Parathyroid adenoma (tissue), 2 donors: ENCODE measurements at regions not wholly inside any gene's neighbourhood (a gene's known extent, or its start where the extent isn't known, plus 50 kb on each side); places are given as distances from the start of the nearest gene placed in this dataset.

Source experiments
- H2AFZ ChIP-seq: fragments of 300-600 bp; sonication (generic); one replicate; pipeline ENCODE4 v1.7.0; 2017; ENCODE audit warnings: antibody characterized with exemption, mild to moderate bottlenecking
- H3K27ac ChIP-seq: fragments of 300-600 bp; sonication (generic); one replicate; pipeline ENCODE4 v1.7.0; 2017
- H3K27me3 ChIP-seq: fragments of 300-600 bp; sonication (generic); one replicate; pipeline ENCODE4 v1.7.0; 2017; ENCODE audit warnings: low read length; ENCODE audit not compliant: control insufficient read depth, insufficient read depth
- H3K36me3 ChIP-seq: fragments of 300-600 bp; sonication (generic); one replicate; pipeline ENCODE4 v1.7.0; 2017; ENCODE audit warnings: low read length; ENCODE audit not compliant: control insufficient read depth, insufficient read depth
- H3K4me1 ChIP-seq: fragments of 300-600 bp; sonication (generic); one replicate; pipeline ENCODE4 v1.7.0; 2017; ENCODE audit warnings: control low read depth
- H3K4me2 ChIP-seq: fragments of 300-600 bp; sonication (generic); one replicate; pipeline ENCODE4 v1.7.0; 2017; ENCODE audit warnings: low read length
- H3K4me3 ChIP-seq: fragments of 300-600 bp; sonication (generic); one replicate; pipeline ENCODE4 v1.7.0; 2017; ENCODE audit warnings: low read depth, low read length
- H3K79me2 ChIP-seq: fragments of 300-600 bp; sonication (generic); one replicate; pipeline ENCODE4 v1.7.0; 2017; ENCODE audit warnings: control low read depth
- H3K9ac ChIP-seq: fragments of 300-600 bp; sonication (generic); one replicate; pipeline ENCODE4 v1.7.0; 2017; ENCODE audit warnings: mild to moderate bottlenecking
- H3K9me3 ChIP-seq: fragments of 300-600 bp; sonication (generic); one replicate; pipeline ENCODE4 v1.7.0; 2017; ENCODE audit warnings: low read length; ENCODE audit not compliant: control insufficient read depth
- CTCF ChIP-seq: fragments of 300-600 bp; sonication (generic); IDR thresholded peaks from one replicate; pipeline ENCODE4 v1.7.0; 2017; ENCODE audit warnings: antibody characterized with exemption, mild to moderate bottlenecking
- donor health status: primary hyperparathyroidism.

DNA sequence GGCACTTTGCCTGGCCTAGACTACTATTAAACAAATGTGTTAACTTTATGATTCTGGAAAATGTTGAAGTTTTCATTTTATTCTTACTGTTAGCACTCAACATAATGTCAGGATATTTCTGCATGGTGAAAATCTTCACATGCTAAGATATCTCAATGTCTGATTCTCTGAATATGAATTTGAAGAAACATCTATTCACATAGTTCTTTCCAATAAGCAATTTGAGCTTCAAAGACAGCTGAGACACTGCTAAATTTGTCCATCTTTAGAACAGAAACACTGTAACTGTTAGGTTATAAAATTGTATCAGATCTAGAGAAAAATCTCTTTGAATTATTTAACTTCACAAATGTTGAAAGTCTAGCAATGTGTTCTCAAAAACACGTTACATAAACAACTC, 970.2 kb downstream of the PLOD2 start:
- Histone ChIP-seq H3K4me1 (no peaks in the 10 kb centered on the region), H3K9me3 (no peaks in the 10 kb centered on the region), H3K4me2 (no peak overlapping the region), H3K36me3 (no peaks in the 10 kb centered on the region), H3K9ac (no peak overlapping the region), H3K4me3 (no peak overlapping the region), H3K79me2 (no peaks in the 10 kb centered on the region), H2AFZ (no peak overlapping the region), H3K27ac (no peak overlapping the region), H3K27me3 (no peaks in the 10 kb centered on the region)
- TF ChIP-seq CTCF: no peak

GRCh38 chr3:145191543-145191942, 969.4 kb downstream of the PLOD2 start:
- Histone ChIP-seq H3K9me3 (no peaks in the 10 kb centered on the region), H3K4me1 (no peaks in the 10 kb centered on the region), H3K4me3 (no peak overlapping the region), H3K27me3 (no peaks in the 10 kb centered on the region), H3K79me2 (no peaks in the 10 kb centered on the region), H3K9ac (no peak overlapping the region), H3K4me2 (no peak overlapping the region), H3K36me3 (no peaks in the 10 kb centered on the region), H2AFZ (no peak overlapping the region), H3K27ac (no peak overlapping the region)
- no peak for TF ChIP-seq CTCF

- no peaks in the 10 kb centered on the region for H3K4me1 ChIP-seq
- no peak overlapping the region for H3K27ac ChIP-seq
- H3K9ac ChIP-seq: no peak overlapping the region
- H3K36me3 ChIP-seq: no peaks in the 10 kb centered on the region
- no peaks in the 10 kb centered on the region for H3K9me3 ChIP-seq
- no peaks in the 10 kb centered on the region for H3K79me2 ChIP-seq
- H3K27me3 ChIP-seq: no peaks in the 10 kb centered on the region
- H3K4me3 ChIP-seq: no peak overlapping the region
- no peak overlapping the region for H3K4me2 ChIP-seq
- no peak for TF ChIP-seq CTCF
- no peak overlapping the region for H2AFZ ChIP-seq
Measured at GRCh38 chr3:145197051-145197820, 963.7 kb downstream of the PLOD2 start.

- Histone ChIP-seq H3K4me3 (no peak overlapping the region), H3K4me2 (no peak overlapping the region), H3K9me3 (no peaks in the 10 kb centered on the region), H3K27me3 (no peaks in the 10 kb centered on the region), H2AFZ (no peak overlapping the region), H3K36me3 (no peaks in the 10 kb centered on the region), H3K79me2 (no peaks in the 10 kb centered on the region), H3K27ac (no peak overlapping the region), H3K4me1 (no peaks in the 10 kb centered on the region), H3K9ac (no peak overlapping the region)
- no peak for TF ChIP-seq CTCF
Measured at GRCh38 chr3:145197821-145198220, 963.2 kb downstream of the PLOD2 start.

DNA sequence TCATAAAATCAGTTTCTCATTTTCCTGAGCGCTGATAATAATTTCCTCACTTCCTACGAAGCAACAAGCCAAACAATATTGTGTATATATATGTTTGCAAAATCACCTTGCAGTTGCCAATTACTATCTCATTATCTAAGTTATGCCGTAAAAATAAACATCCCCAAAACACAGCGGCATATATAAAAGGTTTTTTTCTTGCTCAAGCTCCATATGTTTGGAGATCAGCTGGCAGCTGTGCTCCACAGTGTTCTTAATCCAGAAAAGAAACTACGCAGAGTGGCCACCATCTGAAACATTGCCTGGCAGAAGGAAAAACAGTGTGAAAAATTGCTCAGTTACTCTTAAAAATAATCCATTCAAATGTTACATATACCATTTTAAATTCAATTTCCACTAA, 951.4 kb downstream of the PLOD2 start:
- no peaks in the 10 kb centered on the region for H3K9me3 ChIP-seq

More for the DNA sequence above, 951.4 kb downstream of the PLOD2 start:
- H3K36me3 ChIP-seq: no peaks in the 10 kb centered on the region
- no peak overlapping the region for H2AFZ ChIP-seq
- H3K4me2 ChIP-seq: no peak overlapping the region
- H3K9ac ChIP-seq: no peak overlapping the region
- TF ChIP-seq CTCF: no peak
- H3K79me2 ChIP-seq: no peaks in the 10 kb centered on the region
- H3K27me3 ChIP-seq: no peaks in the 10 kb centered on the region
- H3K4me1 ChIP-seq: no peaks in the 10 kb centered on the region
- no peak overlapping the region for H3K4me3 ChIP-seq
- H3K27ac ChIP-seq: no peak overlapping the region
